ENCODE measurements at regions not wholly inside any gene's neighbourhood (a gene's known extent, or its start where the extent isn't known, plus 50 kb on each side); places are given as distances from the start of the nearest gene placed in this dataset.
A peak's percentile ranks its signal among the peaks of the same experiment; 100 is the strongest.
"Not testable (repeated sequence)": the region's sequence is repeated elsewhere in the genome, so short reads cannot be mapped to it uniquely, and the experiment has no call there.

DNA sequence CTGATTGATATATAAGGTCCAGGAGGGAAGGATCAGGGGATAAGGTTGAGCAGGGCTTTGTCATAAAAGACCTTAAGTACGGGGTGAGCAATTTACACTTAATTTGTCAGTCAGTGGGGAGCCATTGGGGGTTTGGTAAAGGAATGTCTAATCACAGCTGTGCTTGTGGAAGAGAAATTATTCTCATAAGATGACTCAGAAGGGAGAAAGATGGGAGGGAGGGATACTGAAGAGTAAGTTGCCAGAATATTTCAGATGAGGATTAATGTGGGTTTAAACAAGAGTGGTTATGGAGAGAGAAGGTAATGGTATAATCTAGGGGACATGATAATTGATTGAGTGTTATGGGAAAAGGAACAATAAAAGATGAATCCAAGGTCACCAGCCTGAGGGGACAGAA is 500.1 kb upstream of the CCDC196 start:
- no peak overlapping the region for H3K27ac Mint-ChIP-seq

DNA sequence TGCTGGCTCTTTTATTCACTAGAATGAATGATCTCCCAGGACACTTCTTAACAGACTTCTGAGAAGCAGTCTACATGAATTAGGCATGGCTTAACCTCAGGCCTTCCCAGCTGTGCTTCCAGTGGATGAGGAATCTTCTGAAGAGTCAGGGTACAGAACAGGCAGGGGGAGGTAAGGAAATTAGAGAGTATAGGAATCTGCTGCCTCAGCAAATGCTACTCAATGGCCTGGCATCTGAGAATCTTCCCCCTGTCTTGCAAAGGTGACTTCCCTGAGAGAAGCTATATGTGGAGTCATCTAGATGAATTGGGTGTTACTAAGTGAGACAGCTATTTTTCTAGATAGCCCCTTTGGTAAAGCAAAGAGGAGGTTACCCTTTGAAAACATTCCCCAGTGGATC is 496.2 kb upstream of the CCDC196 start:
- H3K4me1 Mint-ChIP-seq, result peaks cover 5 to 23% (median 13%) of the 10 kb centered on the region in 4 donors
- Histone ChIP-seq H3K9me3 (ENCODE audit: control insufficient read depth in 2 of 2, low read length in 2 of 2) (no peaks in the 10 kb centered on the region), H3K27me3 (ENCODE audit: control insufficient read depth, insufficient read depth, low read length) (no peaks in the 10 kb centered on the region), H3K27ac (ENCODE audit: insufficient read depth, low read length, poor library complexity, severe bottlenecking) (no peak overlapping the region), H3K4me1 (ENCODE audit: control insufficient read depth, insufficient read depth, low read length, poor library complexity, severe bottlenecking) (no peaks in the 10 kb centered on the region), H3K36me3 (ENCODE audit: control insufficient read depth, insufficient read depth, low read length) (no peaks in the 10 kb centered on the region), H3K4me3 (ENCODE audit: low read depth, low read length) (no peak overlapping the region)
- DNase-seq (no peak), ATAC-seq (ENCODE audit: low read depth in 2 of 2) (no peak)
- no peak overlapping the region for H3K27ac Mint-ChIP-seq
- H3K4me3 Mint-ChIP-seq, result no peak overlapping the region
- peaks cover 0 to 13% (median 3%) of the 10 kb centered on the region in 7 donors for H3K9me3 Mint-ChIP-seq
- no peaks in the 10 kb centered on the region for H3K36me3 Mint-ChIP-seq
- H3K27me3 Mint-ChIP-seq, result peaks cover 10% of the 10 kb centered on the region

More for the DNA sequence above, 500.1 kb upstream of the CCDC196 start:
- ATAC-seq (ENCODE audit: low read depth in 2 of 2) (no peak), DNase-seq (no peak)
- H3K9me3 ChIP-seq (ENCODE audit: control insufficient read depth in 2 of 2, low read length in 2 of 2), result no peaks in the 10 kb centered on the region
- H3K36me3 ChIP-seq (ENCODE audit: control insufficient read depth, insufficient read depth, low read length), result no peaks in the 10 kb centered on the region
- Mint-ChIP-seq H3K4me1 (peaks cover 0 to 6% (median 2%) of the 10 kb centered on the region in 4 donors), H3K9me3 (peaks cover 0 to 5% (median 0%) of the 10 kb centered on the region in 7 donors), H3K27me3 (peaks cover 9% of the 10 kb centered on the region), H3K4me3 (no peak overlapping the region), H3K36me3 (no peaks in the 10 kb centered on the region)
- no peaks in the 10 kb centered on the region for H3K4me1 ChIP-seq (ENCODE audit: control insufficient read depth, insufficient read depth, low read length, poor library complexity, severe bottlenecking)
- H3K27me3 ChIP-seq (ENCODE audit: control insufficient read depth, insufficient read depth, low read length), result no peaks in the 10 kb centered on the region
- H3K4me3 ChIP-seq (ENCODE audit: low read depth, low read length), result no peak overlapping the region
- H3K27ac ChIP-seq (ENCODE audit: insufficient read depth, low read length, poor library complexity, severe bottlenecking), result no peak overlapping the region

DNA sequence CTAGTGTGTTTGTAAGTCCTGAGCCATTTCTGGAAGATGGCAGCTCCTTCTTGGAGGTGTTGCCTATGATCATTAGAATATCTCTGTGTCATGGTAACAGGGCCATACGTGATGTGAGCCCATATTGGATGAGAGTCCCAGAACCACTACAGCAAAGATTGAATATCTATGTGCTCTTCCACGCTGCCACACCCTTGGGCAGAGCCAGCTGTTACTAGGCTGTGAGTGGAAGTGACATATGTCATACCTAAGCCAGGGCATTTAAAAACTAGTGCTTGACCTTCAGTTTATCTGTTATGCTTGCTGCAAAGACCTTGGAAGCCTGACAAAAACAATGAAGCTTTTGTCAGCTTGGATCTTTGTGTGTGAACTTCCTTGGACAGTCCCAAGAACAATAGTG is 495.1 kb upstream of the CCDC196 start:
- Histone ChIP-seq H3K36me3 (ENCODE audit: control insufficient read depth, insufficient read depth, low read length) (no peaks in the 10 kb centered on the region), H3K9me3 (ENCODE audit: control insufficient read depth in 2 of 2, low read length in 2 of 2) (no peaks in the 10 kb centered on the region), H3K27me3 (ENCODE audit: control insufficient read depth, insufficient read depth, low read length) (peaks cover 1% of the 10 kb centered on the region), H3K4me3 (ENCODE audit: low read depth, low read length) (no peak overlapping the region), H3K4me1 (ENCODE audit: control insufficient read depth, insufficient read depth, low read length, poor library complexity, severe bottlenecking) (no peaks in the 10 kb centered on the region), H3K27ac (ENCODE audit: insufficient read depth, low read length, poor library complexity, severe bottlenecking) (no peak overlapping the region)
- ATAC-seq (ENCODE audit: low read depth in 2 of 2), result no peak
- no peak for DNase-seq
- no peak overlapping the region for H3K4me3 Mint-ChIP-seq
- H3K27me3 Mint-ChIP-seq, result peaks cover 10% of the 10 kb centered on the region
- H3K27ac Mint-ChIP-seq, result no peak overlapping the region
- H3K4me1 Mint-ChIP-seq, result peaks cover 5 to 19% (median 13%) of the 10 kb centered on the region in 4 donors
- no peaks in the 10 kb centered on the region for H3K36me3 Mint-ChIP-seq
- peaks cover 0 to 9% (median 3%) of the 10 kb centered on the region in 7 donors for H3K9me3 Mint-ChIP-seq

DNA sequence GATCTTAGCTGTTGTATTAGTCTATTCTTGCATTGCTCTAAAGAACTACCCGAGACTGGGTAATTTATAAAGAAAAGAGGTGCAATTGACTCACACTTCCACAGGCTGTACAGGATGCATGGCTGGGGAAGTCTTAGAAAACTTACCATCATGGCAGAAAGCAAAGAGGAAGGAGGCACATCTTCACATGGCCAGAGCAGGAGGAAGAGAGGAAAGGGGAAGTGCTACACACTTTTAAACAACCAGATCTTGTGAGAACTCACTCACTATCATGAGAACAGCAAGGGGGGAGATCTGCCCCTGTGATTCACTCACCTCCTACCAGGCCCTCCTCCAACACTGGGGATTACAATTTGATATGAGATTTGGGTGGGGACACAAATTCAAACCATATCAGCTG is 494.2 kb upstream of the CCDC196 start:
- not testable (repeated sequence) for H3K36me3 Mint-ChIP-seq; H3K4me3 ChIP-seq (ENCODE audit: low read depth, low read length); H3K9me3 Mint-ChIP-seq; H3K9me3 ChIP-seq (ENCODE audit: control insufficient read depth in 2 of 2, low read length in 2 of 2); DNase-seq; ATAC-seq (ENCODE audit: low read depth in 2 of 2); H3K4me1 ChIP-seq (ENCODE audit: control insufficient read depth, insufficient read depth, low read length, poor library complexity, severe bottlenecking); H3K36me3 ChIP-seq (ENCODE audit: control insufficient read depth, insufficient read depth, low read length); H3K27ac ChIP-seq (ENCODE audit: insufficient read depth, low read length, poor library complexity, severe bottlenecking); H3K4me3 Mint-ChIP-seq; H3K27ac Mint-ChIP-seq; H3K27me3 ChIP-seq (ENCODE audit: control insufficient read depth, insufficient read depth, low read length)
- H3K27me3 Mint-ChIP-seq, result peaks cover 10% of the 10 kb centered on the region
- peaks cover 5 to 18% (median 11%) of the 10 kb centered on the region in 4 donors for H3K4me1 Mint-ChIP-seq

DNA sequence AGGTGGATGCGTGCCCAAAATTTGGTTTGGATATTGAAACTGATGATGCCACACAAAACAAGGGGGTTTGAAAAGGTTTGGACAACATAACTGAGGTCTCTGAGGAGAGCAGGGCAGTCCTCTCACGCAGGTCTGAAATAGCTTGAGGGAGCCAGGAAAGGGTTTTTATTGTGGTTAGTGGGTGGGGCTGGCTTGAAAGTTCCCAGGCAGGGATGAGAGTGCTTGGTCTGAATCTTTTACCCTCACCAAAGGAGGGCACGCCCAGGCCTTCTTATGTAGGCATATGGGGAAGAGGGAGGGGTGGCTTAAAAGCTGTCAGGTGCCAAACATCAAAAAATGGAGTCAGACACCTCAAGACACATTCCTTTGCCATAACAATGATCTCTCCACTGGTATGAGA is 493.1 kb upstream of the CCDC196 start:
- peaks cover 1% of the 10 kb centered on the region for H3K27me3 ChIP-seq (ENCODE audit: control insufficient read depth, insufficient read depth, low read length)
- H3K4me3 Mint-ChIP-seq, result no peak overlapping the region
- H3K9me3 ChIP-seq (ENCODE audit: control insufficient read depth in 2 of 2, low read length in 2 of 2), result no peaks in the 10 kb centered on the region
- no peak overlapping the region for H3K27ac ChIP-seq (ENCODE audit: insufficient read depth, low read length, poor library complexity, severe bottlenecking)
- DNase-seq (peak in 1 of 3 donors; percentile 55), ATAC-seq (ENCODE audit: low read depth in 2 of 2) (no peak)
- peaks cover 10% of the 10 kb centered on the region for H3K27me3 Mint-ChIP-seq
- H3K4me1 Mint-ChIP-seq, result peaks cover 5 to 18% (median 11%) of the 10 kb centered on the region in 4 donors
- H3K4me3 ChIP-seq (ENCODE audit: low read depth, low read length), result no peak overlapping the region
- no peaks in the 10 kb centered on the region for H3K36me3 Mint-ChIP-seq
- peaks cover 0 to 9% (median 2%) of the 10 kb centered on the region in 7 donors for H3K9me3 Mint-ChIP-seq
- H3K27ac Mint-ChIP-seq, result peak overlapping the region in 2 of 3 donors; percentile 33 to 56
- no peaks in the 10 kb centered on the region for H3K36me3 ChIP-seq (ENCODE audit: control insufficient read depth, insufficient read depth, low read length)
- no peaks in the 10 kb centered on the region for H3K4me1 ChIP-seq (ENCODE audit: control insufficient read depth, insufficient read depth, low read length, poor library complexity, severe bottlenecking)

DNA sequence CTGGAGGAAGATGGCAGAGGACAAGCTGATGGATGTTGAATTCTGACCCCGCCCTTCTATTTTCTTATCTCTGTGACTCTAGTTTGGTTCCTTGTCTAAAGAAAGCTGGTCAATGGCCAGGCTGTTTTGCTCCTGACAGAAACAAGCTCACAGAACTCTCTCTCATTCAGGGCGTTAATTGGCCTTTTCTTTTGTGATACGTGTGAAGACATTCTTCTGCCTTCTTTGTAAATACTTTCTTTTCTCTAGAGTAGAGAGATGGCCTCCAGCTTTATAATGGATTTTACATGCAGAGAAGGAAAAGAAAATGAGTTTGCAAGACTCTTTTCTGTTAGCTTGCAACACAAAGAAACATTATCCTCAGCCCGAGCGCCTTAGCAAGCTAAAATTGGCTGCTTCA is 492.2 kb upstream of the CCDC196 start:
- Histone ChIP-seq H3K27me3 (ENCODE audit: control insufficient read depth, insufficient read depth, low read length) (peaks cover 5% of the 10 kb centered on the region), H3K4me3 (ENCODE audit: low read depth, low read length) (no peak overlapping the region), H3K4me1 (ENCODE audit: control insufficient read depth, insufficient read depth, low read length, poor library complexity, severe bottlenecking) (no peaks in the 10 kb centered on the region), H3K36me3 (ENCODE audit: control insufficient read depth, insufficient read depth, low read length) (no peaks in the 10 kb centered on the region), H3K9me3 (ENCODE audit: control insufficient read depth in 2 of 2, low read length in 2 of 2) (no peaks in the 10 kb centered on the region), H3K27ac (ENCODE audit: insufficient read depth, low read length, poor library complexity, severe bottlenecking) (no peak overlapping the region)
- peaks cover 0 to 9% (median 3%) of the 10 kb centered on the region in 7 donors for H3K9me3 Mint-ChIP-seq
- H3K4me1 Mint-ChIP-seq, result peaks cover 5 to 18% (median 11%) of the 10 kb centered on the region in 4 donors
- DNase-seq (no peak), ATAC-seq (ENCODE audit: low read depth in 2 of 2) (no peak)
- H3K36me3 Mint-ChIP-seq, result no peaks in the 10 kb centered on the region
- peak overlapping the region in 1 of 3 donors; percentile 43 for H3K27ac Mint-ChIP-seq
- H3K27me3 Mint-ChIP-seq, result peaks cover 14% of the 10 kb centered on the region
- no peak overlapping the region for H3K4me3 Mint-ChIP-seq

DNA sequence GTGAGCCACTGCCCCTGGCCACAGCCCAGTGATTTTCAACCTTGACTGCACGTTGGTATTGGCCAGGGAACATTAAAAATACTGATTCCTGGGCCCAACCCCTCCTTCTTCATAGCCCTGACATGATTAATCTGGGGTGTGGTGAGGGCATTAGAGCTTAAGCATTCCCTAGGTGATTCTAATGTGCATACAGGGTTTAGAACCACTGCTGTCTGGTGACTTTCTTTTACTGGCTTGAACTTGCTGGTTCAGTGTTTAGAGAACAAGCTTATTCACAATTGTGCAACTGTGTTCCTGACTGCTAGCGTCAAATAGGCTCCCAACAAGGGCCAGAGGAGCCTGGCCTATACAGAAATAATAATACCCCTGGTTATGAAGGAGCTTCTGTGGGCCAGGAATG is 488.8 kb upstream of the CCDC196 start:
- H3K36me3 ChIP-seq (ENCODE audit: control insufficient read depth, insufficient read depth, low read length), result no peaks in the 10 kb centered on the region
- no peaks in the 10 kb centered on the region for H3K4me1 ChIP-seq (ENCODE audit: control insufficient read depth, insufficient read depth, low read length, poor library complexity, severe bottlenecking)
- Mint-ChIP-seq H3K27me3 (peaks cover 24% of the 10 kb centered on the region), H3K4me3 (no peak overlapping the region), H3K27ac (no peak overlapping the region), H3K9me3 (peaks cover 4 to 27% (median 9%) of the 10 kb centered on the region in 7 donors), H3K36me3 (peaks cover 7% of the 10 kb centered on the region), H3K4me1 (peaks cover 0 to 16% (median 6%) of the 10 kb centered on the region in 4 donors)
- H3K27ac ChIP-seq (ENCODE audit: insufficient read depth, low read length, poor library complexity, severe bottlenecking), result no peak overlapping the region
- peaks cover 13 to 15% of the 10 kb centered on the region in 2 experiments for H3K9me3 ChIP-seq (ENCODE audit: control insufficient read depth in 2 of 2, low read length in 2 of 2)
- no peak for DNase-seq
- ATAC-seq (ENCODE audit: low read depth in 2 of 2), result no peak
- no peak overlapping the region for H3K4me3 ChIP-seq (ENCODE audit: low read depth, low read length)
- H3K27me3 ChIP-seq (ENCODE audit: control insufficient read depth, insufficient read depth, low read length), result peaks cover 8% of the 10 kb centered on the region

DNA sequence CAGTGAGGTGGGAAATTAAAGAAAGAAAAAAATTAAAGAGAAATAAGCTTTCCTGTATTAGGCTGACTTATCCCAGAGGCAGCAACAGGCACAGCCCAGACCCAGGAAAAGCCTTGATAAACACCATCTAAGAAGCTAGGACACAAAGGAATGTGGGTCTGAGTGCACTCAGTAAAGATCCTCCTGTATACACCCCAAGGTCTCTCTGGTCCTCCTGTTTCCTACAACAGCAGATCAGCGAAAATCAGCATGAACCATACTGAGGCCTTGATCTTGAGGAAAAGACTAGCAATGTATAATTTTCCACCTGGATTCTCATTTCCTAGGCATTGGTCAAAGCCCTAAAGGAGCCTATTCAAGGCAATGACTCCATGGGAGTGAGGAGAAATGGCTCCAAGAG is 486.3 kb upstream of the CCDC196 start:
- Mint-ChIP-seq H3K27ac (no peak overlapping the region), H3K36me3 (peaks cover 7% of the 10 kb centered on the region), H3K9me3 (peaks cover 3 to 31% (median 8%) of the 10 kb centered on the region in 7 donors), H3K4me1 (no peaks in the 10 kb centered on the region), H3K27me3 (peaks cover 36% of the 10 kb centered on the region), H3K4me3 (no peak overlapping the region)
- no peaks in the 10 kb centered on the region for H3K36me3 ChIP-seq (ENCODE audit: control insufficient read depth, insufficient read depth, low read length)
- DNase-seq (no peak), ATAC-seq (ENCODE audit: low read depth in 2 of 2) (no peak)
- no peak overlapping the region for H3K4me3 ChIP-seq (ENCODE audit: low read depth, low read length)
- no peak overlapping the region for H3K27ac ChIP-seq (ENCODE audit: insufficient read depth, low read length, poor library complexity, severe bottlenecking)
- peaks cover 13 to 15% of the 10 kb centered on the region in 2 experiments for H3K9me3 ChIP-seq (ENCODE audit: control insufficient read depth in 2 of 2, low read length in 2 of 2)
- H3K27me3 ChIP-seq (ENCODE audit: control insufficient read depth, insufficient read depth, low read length), result peaks cover 10% of the 10 kb centered on the region
- H3K4me1 ChIP-seq (ENCODE audit: control insufficient read depth, insufficient read depth, low read length, poor library complexity, severe bottlenecking), result no peaks in the 10 kb centered on the region

Data from CD4-positive, CD25-positive, alpha-beta regulatory T cell (primary cell).